HG02943 (cell line): ENCODE measurements at regions not wholly inside any gene's neighbourhood (a gene's known extent, or its start where the extent isn't known, plus 50 kb on each side); places are given as distances from the start of the nearest gene placed in this dataset.
"Not testable (repeated sequence)": the region's sequence is repeated elsewhere in the genome, so short reads cannot be mapped to it uniquely, and the experiment has no call there.

Experiments used
- ATAC-seq: cut with Tn5 transposase; IDR thresholded peaks from one replicate; pipeline ENCODE4 v1.9.1; 2021; ENCODE audit warnings: mild to moderate bottlenecking, low read depth, moderate library complexity; ENCODE audit not compliant: unreplicated experiment

- ATAC-seq: not testable (repeated sequence)
Measured at GRCh38 chr15:94868265-94868664, 636.9 kb downstream of the MCTP2 start.

DNA sequence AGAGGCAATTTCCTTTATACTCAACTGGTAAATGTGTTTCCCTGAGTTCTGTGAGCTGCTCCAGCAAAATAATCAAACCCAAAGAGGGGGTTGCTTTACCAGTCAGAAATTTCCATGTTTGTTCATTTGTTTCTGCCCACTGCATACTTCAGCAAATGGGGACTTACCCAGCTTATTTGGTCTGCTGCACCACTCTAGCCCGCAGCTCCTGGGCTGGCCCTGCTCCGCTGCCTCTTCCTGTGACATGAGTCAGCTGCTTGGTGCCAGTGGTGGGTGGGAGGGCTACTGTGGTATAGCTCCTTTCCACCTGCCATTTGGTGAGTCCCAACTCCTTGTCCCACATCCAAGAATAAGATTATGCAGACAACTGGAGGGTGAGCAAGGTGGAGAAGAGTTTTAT is 644.2 kb downstream of the MCTP2 start:
- ATAC-seq: no peak

- ATAC-seq: no peak
Measured at GRCh38 chr15:94877833-94878232, 646.5 kb downstream of the MCTP2 start.

GRCh38 chr15:94882071-94882712 is 650.8 kb downstream of the MCTP2 start:
- ATAC-seq: no peak

GRCh38 chr15:94887391-94887790 is 656.0 kb downstream of the MCTP2 start:
- no peak for ATAC-seq

DNA sequence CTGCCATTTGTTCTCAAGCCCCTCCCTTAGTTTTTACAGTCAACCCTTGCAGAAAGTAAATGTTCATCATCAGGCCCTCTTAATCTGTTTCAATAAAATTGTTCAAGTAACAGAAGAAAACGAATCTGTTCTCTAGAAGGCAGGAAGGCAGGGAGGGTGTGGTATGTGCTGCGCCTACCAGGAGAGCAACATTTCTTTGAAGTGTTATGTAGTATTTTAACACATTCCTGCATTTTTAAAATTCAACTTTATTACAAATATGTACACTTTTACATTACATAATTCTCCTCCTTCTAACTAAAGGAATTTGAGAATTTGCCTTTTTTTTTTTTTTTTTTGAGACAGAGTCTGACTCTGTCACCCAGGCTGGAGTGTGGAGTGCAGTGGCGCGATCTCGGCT is 657.8 kb downstream of the MCTP2 start:
- no peak for ATAC-seq

GRCh38 chr15:94893091-94893490 is 661.7 kb downstream of the MCTP2 start:
- no peak for ATAC-seq

DNA sequence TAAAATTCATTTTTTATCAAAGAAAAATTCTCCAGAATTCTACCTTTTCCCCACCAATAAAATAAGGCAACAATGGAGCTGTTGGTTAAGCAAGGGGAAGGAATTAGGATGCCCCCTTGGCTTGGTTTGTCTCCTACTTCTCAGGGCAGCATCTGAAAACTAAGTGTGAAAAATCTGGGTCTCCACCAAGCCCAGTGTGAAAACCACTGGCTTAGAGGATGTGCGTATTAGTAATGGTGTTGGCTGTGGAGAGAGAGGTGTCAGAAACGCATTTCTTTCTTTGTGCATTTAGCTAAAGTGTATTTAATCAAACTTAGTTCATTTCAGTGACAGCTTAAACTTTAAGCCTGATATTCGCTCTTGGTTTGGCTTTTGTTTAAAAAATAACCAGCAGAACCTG is 662.7 kb downstream of the MCTP2 start:
- no peak for ATAC-seq

- ATAC-seq: no peak
Measured at GRCh38 chr15:94909510-94909909, 678.1 kb downstream of the MCTP2 start.

DNA sequence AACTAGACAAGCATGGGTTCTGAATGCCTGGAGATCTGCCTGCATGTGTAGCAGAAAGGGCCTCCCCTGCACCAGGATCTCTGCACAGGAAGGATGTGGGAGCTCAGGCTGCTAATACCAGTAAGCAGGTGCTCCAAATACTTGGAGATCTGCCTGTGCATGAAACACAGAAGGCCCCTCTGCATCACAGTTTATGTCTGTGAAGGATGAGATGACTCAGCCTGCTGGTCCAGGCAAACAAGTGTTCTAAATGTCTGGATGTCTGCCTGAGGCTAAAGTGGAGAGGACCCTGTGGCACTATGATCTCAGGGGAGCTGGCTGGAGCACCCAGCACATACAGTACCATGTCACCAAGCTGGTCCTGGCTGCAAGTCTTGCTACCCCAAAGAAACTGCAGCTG is 678.8 kb downstream of the MCTP2 start:
- no peak for ATAC-seq

DNA sequence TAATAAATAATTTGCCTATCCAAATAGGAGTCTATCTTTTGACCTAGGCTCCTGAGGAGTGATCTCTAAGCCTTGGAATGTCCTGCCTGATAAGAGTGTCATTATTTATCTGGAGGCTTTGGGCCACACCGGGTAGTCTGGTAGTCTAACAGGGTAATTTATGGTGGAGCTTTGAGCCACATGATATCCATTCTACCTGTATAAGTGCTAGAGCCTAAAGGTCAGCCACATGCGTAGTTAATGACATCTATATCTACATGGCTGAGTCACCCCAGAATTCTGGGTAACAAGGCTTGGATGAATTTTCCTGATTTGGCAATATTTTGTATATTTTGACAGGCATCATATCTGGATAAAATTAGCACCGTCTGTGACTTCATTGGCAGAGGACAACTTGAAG is 681.4 kb downstream of the MCTP2 start:
- no peak for ATAC-seq

DNA sequence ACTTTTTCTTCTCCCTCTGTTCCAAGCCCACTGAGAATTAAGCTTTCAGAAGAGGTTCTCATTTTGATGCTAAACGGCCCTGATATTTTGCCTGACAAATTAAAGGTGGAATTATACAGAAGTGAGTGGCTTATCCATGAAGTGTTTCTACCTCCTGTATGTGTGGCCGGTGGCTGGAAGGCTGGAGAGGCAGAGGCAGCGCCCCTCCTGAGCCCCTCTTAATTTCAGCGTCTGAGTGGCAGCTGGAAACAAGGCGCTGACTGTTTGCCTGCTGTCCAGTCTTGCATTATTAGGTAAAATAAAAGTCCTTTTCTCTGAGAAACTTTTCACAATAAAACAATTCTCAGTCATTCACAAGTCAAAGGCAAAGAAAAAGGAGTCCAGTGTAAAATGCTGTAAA is 685.7 kb downstream of the MCTP2 start:
- ATAC-seq: no peak

GRCh38 chr15:94921936-94922335 is 690.6 kb downstream of the MCTP2 start:
- ATAC-seq: no peak

GRCh38 chr15:94924057-94924456 is 692.7 kb downstream of the MCTP2 start:
- no peak for ATAC-seq

GRCh38 chr15:94924971-94925598 is 693.7 kb downstream of the MCTP2 start:
- ATAC-seq: no peak

- no peak for ATAC-seq
Measured at GRCh38 chr15:94925680-94926079, 694.3 kb downstream of the MCTP2 start.

GRCh38 chr15:94927003-94927402 is 695.6 kb downstream of the MCTP2 start:
- ATAC-seq: no peak

- no peak for ATAC-seq
Measured at GRCh38 chr15:94929282-94929681, 697.9 kb downstream of the MCTP2 start.

DNA sequence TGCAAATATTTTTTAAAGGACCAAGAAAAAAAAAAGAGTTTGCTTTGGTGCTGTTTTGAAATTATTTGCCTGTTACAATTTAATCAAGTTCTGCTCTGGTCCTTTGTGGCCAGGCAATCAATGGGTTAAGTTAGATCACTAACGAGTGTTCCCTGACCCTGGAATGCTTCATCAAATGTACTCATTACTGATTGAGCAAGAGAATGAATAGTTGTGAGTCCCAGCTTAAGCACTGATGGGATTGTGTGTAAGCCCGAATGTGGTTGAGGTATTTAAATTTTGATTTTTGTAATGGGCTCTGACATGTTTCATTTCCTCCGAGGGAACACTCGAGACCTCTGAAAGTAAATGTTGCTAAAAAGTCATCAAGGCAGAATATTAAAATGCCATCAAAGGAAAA is 699.1 kb downstream of the MCTP2 start:
- no peak for ATAC-seq

DNA sequence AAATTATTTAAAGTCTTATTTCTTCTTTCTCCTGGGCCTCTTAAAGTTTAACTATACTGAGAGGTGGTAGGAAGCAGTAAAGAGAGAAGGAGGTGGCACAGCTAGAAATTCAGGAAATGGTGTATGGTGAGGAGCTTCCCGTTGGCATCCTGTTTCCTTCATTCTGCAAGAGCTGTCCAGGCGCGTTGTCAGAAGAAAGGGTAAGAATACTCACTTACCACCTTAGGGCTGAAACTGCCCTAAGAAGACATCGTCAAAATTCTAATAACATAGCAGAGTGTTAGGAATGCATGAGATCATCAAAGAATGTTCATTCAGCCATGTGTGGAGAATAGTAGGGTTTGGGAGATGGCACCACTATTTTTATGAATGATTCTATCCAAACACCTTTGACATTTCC is 699.6 kb downstream of the MCTP2 start:
- ATAC-seq: no peak

- no peak for ATAC-seq
Measured at GRCh38 chr15:94934440-94934839, 703.1 kb downstream of the MCTP2 start.

DNA sequence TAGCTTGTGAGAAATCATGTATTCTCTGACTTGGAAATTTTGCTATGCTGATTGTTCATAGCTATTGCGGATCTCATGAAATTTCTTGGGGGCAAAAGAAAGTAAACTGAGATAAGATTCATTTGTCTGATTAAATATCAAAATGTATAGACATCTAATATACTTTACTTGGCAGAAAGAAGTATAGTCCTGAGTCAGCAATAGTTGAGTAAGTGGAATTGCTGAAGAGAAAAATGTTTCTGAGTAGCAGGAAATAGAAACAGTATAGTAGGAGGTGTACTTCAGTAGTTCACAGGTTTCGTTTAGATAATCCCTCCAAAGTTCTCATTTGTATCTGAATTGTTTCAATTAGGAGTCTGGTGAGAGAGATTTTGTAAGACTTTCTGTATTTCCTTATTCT is 705.9 kb downstream of the MCTP2 start:
- ATAC-seq: no peak

DNA sequence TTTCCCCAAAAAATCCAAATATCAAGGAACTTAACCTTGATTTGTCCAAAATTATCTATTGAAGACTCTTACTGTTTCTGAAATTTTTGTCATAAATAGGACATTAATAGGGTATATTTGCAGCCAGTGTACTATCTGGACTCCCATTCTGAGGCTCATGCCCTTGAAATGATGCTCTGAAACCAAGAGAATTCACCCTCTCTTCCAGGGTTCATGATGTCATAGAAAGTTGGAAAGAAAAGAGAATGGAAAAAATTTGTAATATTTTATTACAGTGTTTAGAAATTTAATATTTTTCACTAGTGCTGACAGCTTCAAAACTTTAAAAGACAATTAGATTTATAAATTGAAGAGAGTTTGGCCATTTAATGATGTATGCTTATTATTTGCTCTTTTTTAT is 712.5 kb downstream of the MCTP2 start:
- ATAC-seq: no peak
